NCI-H510A (cell line): ENCODE measurements at regions not wholly inside any gene's neighbourhood (a gene's known extent, or its start where the extent isn't known, plus 50 kb on each side); places are given as distances from the start of the nearest gene placed in this dataset.
"Not testable (repeated sequence)": the region's sequence is repeated elsewhere in the genome, so short reads cannot be mapped to it uniquely, and the experiment has no call there.

Experiments
- DNase-seq: peaks from one replicate; lab custom pipeline; 2025; lab: John Stamatoyannopoulos, UW

DNA sequence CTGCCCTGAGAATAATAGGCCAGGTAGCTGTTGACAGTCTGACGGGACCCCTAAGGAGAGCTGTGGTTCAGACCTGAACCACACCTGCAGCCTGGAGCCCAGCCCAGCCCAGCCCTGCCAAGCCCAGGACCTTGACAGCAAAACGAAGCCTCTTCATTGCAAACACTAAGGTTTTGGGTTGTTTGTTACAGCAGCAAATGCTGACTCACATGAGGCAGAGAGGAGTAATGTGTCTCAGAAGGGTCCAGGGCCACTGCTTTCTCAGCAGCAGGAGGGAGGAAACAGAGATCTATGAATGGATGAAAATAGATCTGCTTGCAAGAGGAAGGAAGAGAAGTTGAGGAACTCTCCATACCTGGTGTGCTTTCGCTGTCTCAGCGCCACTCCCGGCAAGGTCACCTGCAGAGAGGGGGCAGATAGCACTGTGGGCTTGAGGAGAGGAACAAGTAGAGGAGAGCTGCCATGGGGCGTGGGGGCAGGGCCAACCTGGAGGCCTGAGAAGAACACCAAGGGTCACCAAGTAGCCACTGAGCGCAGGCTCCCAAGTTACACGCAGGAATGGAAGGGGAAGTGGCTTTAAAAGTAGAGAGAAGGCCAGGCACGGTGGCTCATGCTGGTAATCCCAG lies 127.2 kb downstream of the ZNF281 start:
- no peak for DNase-seq

DNA sequence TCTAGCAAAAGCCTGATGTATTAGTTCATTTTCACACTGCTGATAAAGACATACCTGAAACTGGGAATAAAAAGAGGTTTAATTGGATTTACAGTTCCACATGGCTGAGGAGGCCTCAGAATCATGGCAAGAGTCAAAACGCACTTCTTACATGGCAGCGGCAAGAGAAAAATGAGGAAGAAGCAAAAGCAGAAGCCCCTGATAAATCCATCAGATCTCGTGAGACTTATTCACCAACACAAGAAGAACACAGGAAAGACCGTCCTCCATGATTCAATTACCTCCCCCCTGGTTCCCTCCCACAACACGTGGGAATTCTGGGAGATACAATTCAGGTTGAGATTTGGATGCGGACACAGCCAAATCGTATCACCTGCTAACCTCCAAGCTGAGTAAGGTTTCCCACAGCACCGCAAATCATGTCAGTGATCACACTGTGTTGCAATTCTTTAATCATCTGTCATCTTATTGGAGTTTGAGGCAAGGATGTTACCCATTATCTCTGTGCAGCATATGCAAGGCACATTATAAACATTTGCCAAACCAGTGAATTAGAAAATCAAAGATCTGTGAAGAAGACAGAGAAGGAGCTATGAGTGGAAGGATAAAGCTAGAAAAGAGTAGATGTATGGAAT lies 128.5 kb downstream of the ZNF281 start:
- no peak for DNase-seq

- DNase-seq = no peak
Measured at GRCh38 chr1:200279810-200280411, 129.9 kb downstream of the ZNF281 start.

- DNase-seq = no peak
Measured at GRCh38 chr1:200275816-200276453, 133.9 kb downstream of the ZNF281 start.

DNA sequence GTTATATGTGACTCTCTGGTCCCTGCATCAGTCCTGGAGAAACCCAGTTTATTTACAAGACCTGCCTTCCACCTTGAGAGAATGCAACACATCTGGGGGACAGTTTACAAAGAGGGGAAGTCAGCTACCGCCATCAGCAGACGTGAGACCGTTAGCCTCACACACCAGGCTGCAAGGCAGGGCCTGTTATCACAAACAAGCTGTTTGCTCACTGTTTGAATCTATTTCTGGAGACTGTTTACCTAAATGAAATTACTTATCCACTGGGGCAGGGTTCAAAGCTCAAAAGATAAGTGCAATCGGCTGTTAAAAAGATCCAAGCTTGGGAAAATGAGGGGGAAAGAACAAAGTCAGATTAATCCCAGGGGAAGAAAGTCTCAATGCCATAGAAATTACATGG lies 134.4 kb downstream of the ZNF281 start:
- DNase-seq = no peak

DNA sequence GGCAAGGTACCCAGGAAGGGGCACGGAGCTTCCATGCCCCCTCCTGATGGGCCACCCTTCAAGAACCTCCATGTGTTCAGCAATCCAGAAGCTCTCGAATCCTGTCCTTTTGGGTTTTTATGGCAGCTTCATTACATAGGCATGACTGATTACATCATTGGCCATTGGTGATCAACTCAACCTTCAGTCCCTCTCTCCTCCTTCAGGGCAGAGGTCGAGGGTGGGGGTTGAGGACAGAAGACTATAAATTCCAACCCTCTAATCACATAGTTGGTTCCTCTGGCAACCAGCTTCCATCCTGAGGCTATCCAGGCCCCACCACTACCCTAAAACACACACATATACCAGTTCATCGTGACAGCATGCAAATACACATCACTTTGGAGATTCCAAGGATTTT lies 135.7 kb downstream of the ZNF281 start:
- no peak for DNase-seq

DNA sequence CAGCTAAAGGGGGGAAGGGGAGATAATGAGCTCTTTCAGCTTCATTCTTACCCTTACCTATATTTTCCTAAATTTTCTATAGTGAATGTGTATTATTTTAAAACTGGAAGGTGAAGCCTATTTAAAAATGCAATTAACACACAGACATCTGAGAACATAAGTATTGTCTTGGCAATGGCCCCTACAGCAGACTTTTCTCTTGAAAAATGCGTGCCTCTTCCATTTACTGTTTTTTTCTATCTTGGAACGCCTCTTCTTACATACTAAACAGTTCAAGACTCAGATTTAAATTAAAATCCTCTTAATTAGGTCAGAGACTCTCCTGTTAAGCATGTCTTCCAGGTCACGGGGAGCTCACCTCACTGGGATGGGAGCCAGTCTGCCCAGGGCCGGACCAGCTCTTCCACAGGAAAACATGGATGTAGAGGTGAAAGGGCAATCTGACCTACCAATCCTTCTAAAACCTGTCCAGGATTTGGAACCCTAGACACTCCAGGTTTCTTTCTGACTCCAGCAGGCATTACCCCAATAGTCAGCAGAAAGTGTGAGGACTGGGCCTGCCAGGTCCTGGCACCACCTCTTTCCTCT lies 137.3 kb downstream of the ZNF281 start:
- DNase-seq = no peak

- DNase-seq = no peak
Measured at GRCh38 chr1:200269256-200269655, 140.6 kb downstream of the ZNF281 start.

DNA sequence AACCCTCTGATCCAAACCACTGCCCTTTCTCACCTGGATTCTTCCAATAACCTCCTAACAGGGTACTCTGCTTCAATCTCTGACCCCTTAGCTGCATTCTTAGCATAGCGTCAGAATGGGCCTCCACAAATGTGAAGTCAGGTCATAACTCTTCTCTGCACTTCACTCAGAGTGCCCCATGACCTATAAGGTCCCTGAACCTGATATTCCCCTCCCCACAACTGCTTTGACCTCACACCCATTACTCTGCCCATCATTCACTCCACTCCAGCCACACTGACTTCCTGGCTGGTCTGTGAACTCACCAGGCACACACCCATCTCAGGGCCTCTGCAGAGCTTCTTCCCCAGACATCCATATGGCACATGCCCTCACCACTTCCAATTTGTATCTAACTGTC lies 141.9 kb downstream of the ZNF281 start:
- DNase-seq = no peak

DNA sequence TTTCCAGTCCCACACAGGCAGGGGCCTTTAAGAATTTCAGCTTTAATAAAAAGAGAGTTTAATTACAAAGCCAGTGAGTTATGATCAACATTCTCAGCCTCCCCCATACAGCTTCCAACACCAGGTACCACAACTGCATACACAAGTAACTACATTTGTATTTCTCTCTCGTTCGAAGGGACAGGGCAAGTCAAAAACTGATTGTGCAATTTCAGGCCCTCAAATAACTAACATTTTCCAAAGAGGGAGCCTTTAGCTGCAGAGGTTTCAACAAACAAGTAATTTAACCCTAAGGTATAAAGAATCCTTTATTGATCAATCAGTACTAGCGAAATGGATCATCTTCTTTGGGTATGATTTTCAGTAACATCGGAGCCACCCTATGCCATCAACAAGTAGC lies 142.4 kb downstream of the ZNF281 start:
- no peak for DNase-seq

GRCh38 chr1:200266871-200267270 lies 143.0 kb downstream of the ZNF281 start:
- no peak for DNase-seq

DNA sequence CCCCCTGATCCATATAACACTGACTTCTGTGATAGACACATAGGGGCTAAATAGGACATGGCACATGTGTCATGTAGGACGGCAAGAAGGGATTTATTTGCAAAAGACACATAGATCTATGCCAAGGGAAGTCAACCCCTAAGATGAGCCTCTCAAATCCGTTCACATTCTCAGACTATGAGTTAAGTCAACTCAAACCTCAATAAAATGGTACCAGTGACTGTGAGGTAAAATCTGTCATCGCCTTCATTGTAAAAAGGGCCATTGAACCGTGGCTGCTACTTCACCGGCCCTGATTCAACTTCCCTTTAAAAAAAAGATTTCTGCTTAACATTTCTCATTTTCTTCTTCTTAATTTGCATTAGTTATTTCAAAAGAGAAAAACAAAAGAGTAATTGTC lies 144.0 kb downstream of the ZNF281 start:
- no peak for DNase-seq

DNA sequence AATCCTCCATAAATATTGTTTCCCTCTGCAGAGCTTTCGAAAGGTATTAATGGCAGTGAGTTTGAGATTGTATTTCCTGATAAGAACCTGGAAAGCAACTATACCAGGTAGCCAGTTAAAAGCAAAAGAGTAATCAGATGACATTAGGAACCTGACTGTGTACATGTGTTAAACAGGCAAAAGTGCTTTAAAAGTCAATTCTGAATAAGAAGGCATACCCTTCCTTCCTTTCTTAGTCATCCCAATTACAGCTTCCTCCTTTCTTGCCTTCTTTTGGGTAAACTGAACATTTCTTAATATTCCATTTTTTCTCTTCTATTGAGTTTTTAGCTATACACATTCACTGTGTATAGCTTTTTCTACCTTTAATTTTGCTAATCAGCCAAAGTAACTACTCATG lies 144.7 kb downstream of the ZNF281 start:
- DNase-seq = no peak

DNA sequence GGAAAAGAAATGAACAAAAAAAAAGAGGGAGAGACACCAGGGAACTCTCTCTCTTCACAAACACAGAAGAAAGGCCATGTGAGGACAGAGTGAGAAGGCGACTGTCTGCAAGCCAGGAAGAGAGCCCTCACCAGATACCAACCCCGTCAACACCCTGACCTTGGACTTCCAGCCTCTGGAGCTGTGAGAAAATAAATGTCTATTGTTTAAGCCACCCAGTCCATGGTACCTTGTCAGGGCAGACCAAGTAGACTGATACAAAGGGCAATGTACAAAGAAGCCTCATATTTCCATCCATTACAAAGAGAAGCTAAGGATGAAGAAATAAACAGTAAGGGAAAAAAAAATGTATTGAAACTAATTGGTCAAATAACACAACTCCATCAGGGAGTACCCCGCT lies 146.6 kb downstream of the ZNF281 start:
- DNase-seq = no peak

- no peak for DNase-seq
Measured at GRCh38 chr1:200262326-200262965, 147.4 kb downstream of the ZNF281 start.

- no peak for DNase-seq
Measured at GRCh38 chr1:200260597-200261335, 149.1 kb downstream of the ZNF281 start.

- no peak for DNase-seq
Measured at GRCh38 chr1:200258447-200259375, 151.1 kb downstream of the ZNF281 start.

GRCh38 chr1:200257235-200257634 lies 152.6 kb downstream of the ZNF281 start:
- DNase-seq = no peak

GRCh38 chr1:200254602-200255001 lies 155.2 kb downstream of the ZNF281 start:
- not testable (repeated sequence) for DNase-seq

DNA sequence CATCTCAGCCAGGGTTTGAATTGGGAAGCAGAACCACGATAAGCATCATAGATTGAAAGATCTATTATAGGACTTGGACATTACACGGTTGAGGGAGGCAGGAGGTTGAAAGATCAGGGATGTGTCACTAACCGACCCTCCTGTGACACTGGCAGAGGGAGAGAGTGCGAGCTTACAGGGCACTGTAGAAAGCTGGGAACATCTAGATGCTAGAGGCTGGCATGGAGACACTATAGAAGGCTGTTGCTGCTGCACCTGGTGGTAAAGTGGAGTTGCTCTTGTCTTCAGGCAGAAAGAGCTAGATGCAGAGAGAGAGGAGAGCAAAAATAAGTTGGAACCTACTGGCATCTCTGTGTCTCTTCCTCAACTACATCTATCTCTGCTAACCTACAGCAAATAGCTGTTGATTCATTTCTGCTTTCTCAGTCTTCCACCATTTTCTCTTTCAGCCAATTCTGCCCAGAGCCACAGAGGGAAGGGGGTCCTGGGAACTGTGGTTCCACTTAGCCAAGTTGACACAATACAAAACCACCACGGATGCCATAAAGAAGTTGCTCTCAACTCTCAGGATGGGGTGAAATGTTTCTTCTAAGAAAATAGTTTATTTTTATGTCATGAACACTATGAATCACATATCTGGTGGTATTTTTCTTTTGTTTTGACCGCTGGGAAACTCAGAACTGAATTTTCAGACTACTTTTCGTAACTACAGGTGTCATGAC lies 155.9 kb downstream of the ZNF281 start:
- DNase-seq = no peak
